Suprapubic skin (tissue), 3 donors: ENCODE measurements at regions not wholly inside any gene's neighbourhood (a gene's known extent, or its start where the extent isn't known, plus 50 kb on each side); places are given as distances from the start of the nearest gene placed in this dataset.

Experiments used
- CTCF ChIP-seq, 2 donors: fragments of 200-600 bp in 1 of 2; fragments of 450-650 bp in 1 of 2; sonication (generic) in 1 of 2; IDR thresholded peaks; one replicate each; pipeline ENCODE4 v1.5.1; 2016 to 2019; ENCODE audit warnings: antibody characterized with exemption in 2 of 2, mild to moderate bottlenecking in 1 of 2, moderate library complexity in 1 of 2
- POLR2AphosphoS5 ChIP-seq, 3 donors: sonication (generic); formaldehyde crosslinking; IDR thresholded peaks; one replicate each; pipeline ENCODE4 v1.6.1; 2017; ENCODE audit warnings: antibody characterized with exemption in 3 of 3

- TF ChIP-seq CTCF (IDR thresholded peaks at IDR 0.05) (no peak), POLR2AphosphoS5 (IDR thresholded peaks at IDR 0.05) (no peak)
These were observed 292.9 kb downstream of the THBS2 start for GRCh38 chr6:168960551-168961263.
